ENCODE measurements at regions not wholly inside any gene's neighbourhood (a gene's known extent, or its start where the extent isn't known, plus 50 kb on each side); places are given as distances from the start of the nearest gene placed in this dataset.

DNA sequence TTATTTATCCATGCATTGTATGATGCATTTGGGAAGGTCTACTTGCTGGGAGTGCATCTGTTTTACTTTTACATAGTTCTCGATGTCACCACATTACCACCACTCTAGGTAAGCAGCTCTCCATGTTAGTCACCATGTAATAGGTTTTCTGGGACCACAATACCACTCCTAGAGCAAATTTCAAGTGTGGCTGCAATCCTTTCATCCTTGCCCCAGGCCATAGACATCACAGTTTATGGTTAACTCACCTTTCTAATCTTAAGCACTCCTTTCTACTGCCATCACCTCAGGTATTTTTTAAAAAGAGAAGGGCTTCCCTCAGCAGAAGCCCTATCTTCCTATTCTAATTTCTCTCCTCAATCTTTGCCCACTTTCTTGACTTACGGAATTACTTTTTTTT, 354.1 kb downstream of the PLK2 start:
- no peak overlapping the region for H3K4me3 ChIP-seq (ENCODE audit: extremely low read depth in 1 of 4, insufficient read depth in 2 of 4, low read depth in 3 of 4, low read length in 4 of 4)
- H3K27ac ChIP-seq (ENCODE audit: low read depth, low read length): no peak overlapping the region
- H2AFZ ChIP-seq (ENCODE audit: low read length): no peak overlapping the region
- CTCF ChIA-PET (ENCODE audit: partially characterized antibody): interaction anchor here (1.2 kb wide), 1 partner anchor 325 kb away, joined by 3 read pairs; no protein-coding TSS in a partner anchor
- no peak for DNase-seq (ENCODE audit: low read depth in 1 of 2, low spot score in 2 of 2)
- no peak overlapping the region for H3K23ac ChIP-seq (ENCODE audit: insufficient read length)
- no peaks in the 10 kb centered on the region for H3K36me3 ChIP-seq (ENCODE audit: control insufficient read depth in 2 of 4, insufficient read depth in 4 of 4, low read length in 3 of 4)
- no peak overlapping the region for H2BK15ac ChIP-seq (ENCODE audit: low read length)
- no peak overlapping the region for H3K4me2 ChIP-seq (ENCODE audit: insufficient read depth in 1 of 2, low read depth in 2 of 2, low read length in 2 of 2)
- H3K9me3 ChIP-seq (ENCODE audit: insufficient read depth in 2 of 2, low read depth in 1 of 2, low read length in 1 of 2): no peaks in the 10 kb centered on the region
- no peak overlapping the region for H3K4ac ChIP-seq (replicated peaks; ENCODE audit: insufficient read length, low read depth, low read length)
- H3K79me1 ChIP-seq (ENCODE audit: low read depth, low read length): no peaks in the 10 kb centered on the region
- H4K20me1 ChIP-seq (replicated peaks in 1 of 2; ENCODE audit: control insufficient read depth in 1 of 2, insufficient read depth in 2 of 2, low read length in 2 of 2): no peaks in the 10 kb centered on the region
- H3K14ac ChIP-seq (ENCODE audit: insufficient read length): no peak overlapping the region
- H3K9ac ChIP-seq (replicated peaks in 1 of 4; ENCODE audit: extremely low read depth in 1 of 4, low read depth in 3 of 4, low read length in 3 of 4): no peak overlapping the region
- no peak overlapping the region for H2BK20ac ChIP-seq (ENCODE audit: low read length)
- H4K91ac ChIP-seq (replicated peaks; ENCODE audit: insufficient read length, low read length): no peak overlapping the region
- H3K23me2 ChIP-seq (ENCODE audit: low read depth, low read length): no peaks in the 10 kb centered on the region
- no peak overlapping the region for H2BK5ac ChIP-seq (ENCODE audit: low read depth, low read length)
- POLR2A ChIA-PET (ENCODE audit: partially characterized antibody): interaction anchor here (0.6 kb wide), 1 partner anchor 14 kb away, joined by 4 read pairs; no protein-coding TSS in a partner anchor
- H3K27me3 ChIP-seq (replicated peaks in 1 of 4; ENCODE audit: control insufficient read depth in 3 of 4, extremely low read depth in 1 of 4, insufficient read depth in 3 of 4, low read length in 3 of 4): no peaks in the 10 kb centered on the region
- no peak for FAIRE-seq
- no peak overlapping the region for H3K18ac ChIP-seq (ENCODE audit: extremely low read depth, low read length)
- no peak overlapping the region for H2AK5ac ChIP-seq (ENCODE audit: low read depth, low read length)
- H3K56ac ChIP-seq (replicated peaks; ENCODE audit: insufficient read length, low read depth, low read length): no peak overlapping the region
- no peaks in the 10 kb centered on the region for H3K79me2 ChIP-seq (ENCODE audit: control insufficient read depth in 1 of 2, insufficient read depth in 2 of 2, low read length in 2 of 2)
- TF ChIP-seq, protein P1, sequence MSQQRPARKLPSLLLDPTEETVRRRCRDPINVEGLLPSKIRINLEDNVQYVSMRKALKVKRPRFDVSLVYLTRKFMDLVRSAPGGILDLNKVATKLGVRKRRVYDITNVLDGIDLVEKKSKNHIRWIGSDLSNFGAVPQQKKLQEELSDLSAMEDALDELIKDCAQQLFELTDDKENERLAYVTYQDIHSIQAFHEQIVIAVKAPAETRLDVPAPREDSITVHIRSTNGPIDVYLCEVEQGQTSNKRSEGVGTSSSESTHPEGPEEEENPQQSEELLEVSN (IDR thresholded peaks at IDR 0.05): no peak
- TF ChIP-seq RBBP5 (IDR thresholded peaks at IDR 0.05; ENCODE audit: borderline replicate concordance, low read depth, low read length): no peak
- no peak for TF ChIP-seq HDAC6 (IDR thresholded peaks at IDR 0.05; ENCODE audit: low read depth, low read length)
- no peak for TF ChIP-seq KDM4A (IDR thresholded peaks at IDR 0.05; ENCODE audit: low read depth, low read length, severe bottlenecking)
- TF ChIP-seq EGR1 (IDR thresholded peaks at IDR 0.05; ENCODE audit: borderline replicate concordance, low read depth, low read length): no peak
- TF ChIP-seq JUND (IDR thresholded peaks at IDR 0.05; ENCODE audit: low read length): no peak
- TF ChIP-seq RAD21 (IDR thresholded peaks at IDR 0.05 in 1 of 2, conservative IDR thresholded peaks at IDR 0.05 in 1 of 2; ENCODE audit: low read depth in 2 of 2, low read length in 2 of 2): no peak
- TF ChIP-seq TCF12 (IDR thresholded peaks at IDR 0.05; ENCODE audit: low read depth, low read length): no peak
- TF ChIP-seq CHD2 (IDR thresholded peaks at IDR 0.05; ENCODE audit: low read length): no peak
- no peak for TF ChIP-seq HDAC2 (IDR thresholded peaks at IDR 0.05; ENCODE audit: borderline replicate concordance in 1 of 2, low read depth in 2 of 2, low read length in 2 of 2)
- H3K4me1 ChIP-seq (replicated peaks in 1 of 4; ENCODE audit: control insufficient read depth in 3 of 4, insufficient read depth in 4 of 4, low read length in 3 of 4): no peaks in the 10 kb centered on the region
- H4K8ac ChIP-seq (ENCODE audit: extremely low read depth, insufficient read depth, low read length): no peak overlapping the region
- no peak overlapping the region for H2BK12ac ChIP-seq (ENCODE audit: low read depth, low read length)
- WGBS, 2 experiments (ENCODE audit: extremely low coverage in 1 of 2, insufficient coverage in 1 of 2, insufficient read length in 1 of 2, insufficient replicate concordance in 2 of 2, low coverage in 1 of 2, low lambda C conversion rate in 2 of 2, missing lambda C conversion rate in 1 of 2): 98% methylated on average over 2 of the region's 2 CpGs; no CpG with 5 or more reads in 1 of the 2 experiments
- H4K5ac ChIP-seq (ENCODE audit: insufficient read length, low read depth, low read length): no peak overlapping the region
- H2BK120ac ChIP-seq (replicated peaks; ENCODE audit: low read depth, low read length): no peak overlapping the region

All from H1 (cell line).